NCI-H1930 (cell line): ENCODE measurements at regions not wholly inside any gene's neighbourhood (a gene's known extent, or its start where the extent isn't known, plus 50 kb on each side); places are given as distances from the start of the nearest gene placed in this dataset.

ENCODE experiments used
- DNase-seq, 2 experiments: peaks; one replicate each; lab custom pipeline; 2025; lab: John Stamatoyannopoulos, UW

DNA sequence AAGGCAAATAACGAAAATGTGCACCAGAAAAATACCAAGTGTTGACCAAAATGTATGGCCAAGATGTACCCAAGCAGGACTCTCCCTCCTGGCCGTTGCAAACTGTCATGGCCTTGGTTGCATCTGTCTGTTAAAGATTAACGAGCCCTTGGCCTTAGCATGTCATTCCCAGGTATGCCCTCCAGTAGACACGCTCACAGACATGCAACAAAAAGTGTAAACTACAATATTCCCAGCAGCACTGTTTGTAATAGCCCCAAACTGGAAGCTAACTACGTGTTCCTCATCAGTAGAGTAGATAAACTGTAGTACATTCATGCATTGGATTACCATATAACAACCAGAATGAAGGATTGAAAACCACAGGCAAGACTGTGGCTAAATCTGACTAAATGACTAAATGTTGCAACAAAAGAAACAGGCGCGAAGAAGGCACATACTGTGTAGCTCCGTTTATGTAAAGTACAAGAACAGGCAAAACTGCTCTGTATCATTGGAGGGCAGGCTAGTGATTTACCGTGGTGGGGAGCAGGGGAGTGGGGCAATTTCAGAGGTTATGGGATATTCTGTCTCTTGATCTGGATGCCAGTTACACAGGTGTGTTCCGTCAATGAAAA, 232.8 kb upstream of the DIO3 start:
- DNase-seq = no peak

DNA sequence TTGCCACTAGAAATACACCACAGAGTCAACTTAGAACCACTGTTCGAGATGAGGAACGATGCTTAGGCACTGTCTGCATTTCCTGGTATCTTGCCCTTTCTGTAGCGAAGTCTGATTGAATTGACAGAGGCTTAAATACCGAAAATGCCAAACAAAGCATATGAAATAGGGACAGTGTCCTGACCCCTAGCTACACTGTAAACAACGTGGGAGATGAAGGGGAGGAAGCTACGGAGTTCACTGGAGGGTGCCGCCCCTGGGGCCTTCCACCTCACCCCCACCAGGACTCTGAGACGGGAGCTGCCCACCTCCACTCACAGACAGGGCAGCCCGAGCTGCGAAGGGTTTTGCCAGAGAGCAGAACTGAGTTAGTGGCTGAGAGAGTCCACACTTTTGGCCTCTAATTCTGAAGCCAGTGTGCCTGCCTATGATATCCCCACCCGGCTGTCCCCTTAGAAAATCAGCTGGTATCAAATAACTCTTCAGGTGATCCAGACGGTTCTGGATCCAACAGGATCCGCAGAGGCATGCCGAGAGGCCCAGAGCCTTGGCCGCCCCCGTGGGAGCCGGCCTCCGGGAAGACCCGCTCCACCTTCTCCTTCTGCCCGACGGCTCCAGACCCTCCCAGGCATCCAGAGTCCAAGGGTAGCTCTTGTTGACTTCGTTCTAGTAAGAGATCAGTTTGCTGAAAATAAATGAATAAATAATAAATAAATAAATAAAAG, 230.7 kb upstream of the DIO3 start:
- DNase-seq = no peak

DNA sequence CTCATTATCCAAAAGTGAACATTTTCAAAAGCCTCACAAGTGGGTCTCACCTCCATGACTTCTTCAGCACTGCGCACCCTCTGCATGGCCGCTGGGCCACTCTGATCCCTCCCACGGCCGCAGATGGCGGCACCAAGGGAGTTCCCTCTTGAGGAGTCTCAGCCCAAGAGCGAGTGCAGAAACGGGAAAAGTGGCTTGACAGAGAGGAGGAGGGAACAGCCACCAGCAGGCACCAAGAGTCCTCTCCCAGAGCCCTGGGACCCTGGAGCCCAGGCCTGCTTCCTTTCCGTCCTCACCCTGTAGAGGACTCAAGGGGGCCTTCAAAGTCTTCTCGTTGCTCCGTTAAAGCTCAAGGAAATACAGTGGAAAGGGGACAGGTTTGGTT, 230.2 kb upstream of the DIO3 start:
- no peak for DNase-seq

DNA sequence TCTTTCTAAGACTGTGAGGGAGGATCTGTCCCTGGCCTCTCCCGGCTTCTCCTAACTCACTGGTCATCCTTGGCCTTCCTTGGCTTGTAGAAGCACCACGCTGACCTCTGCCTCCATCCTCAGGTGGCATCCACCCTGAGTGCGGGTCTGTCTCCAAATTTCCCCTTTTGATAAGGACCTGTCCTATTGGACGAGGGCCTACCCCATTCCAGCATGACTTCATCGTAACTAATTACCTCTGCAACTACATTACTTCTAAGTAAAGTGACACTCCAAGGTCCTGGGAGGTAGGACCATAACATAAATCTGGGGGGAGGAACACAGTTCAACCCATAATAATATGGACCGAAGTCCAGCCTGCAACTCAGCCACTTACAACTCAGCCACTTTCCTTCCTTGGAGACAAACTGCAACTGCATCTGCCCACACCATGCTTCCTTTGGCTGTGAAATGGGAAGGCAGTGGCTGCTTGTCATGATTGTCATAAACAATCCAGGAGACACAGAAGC, 229.6 kb upstream of the DIO3 start:
- no peak for DNase-seq

DNA sequence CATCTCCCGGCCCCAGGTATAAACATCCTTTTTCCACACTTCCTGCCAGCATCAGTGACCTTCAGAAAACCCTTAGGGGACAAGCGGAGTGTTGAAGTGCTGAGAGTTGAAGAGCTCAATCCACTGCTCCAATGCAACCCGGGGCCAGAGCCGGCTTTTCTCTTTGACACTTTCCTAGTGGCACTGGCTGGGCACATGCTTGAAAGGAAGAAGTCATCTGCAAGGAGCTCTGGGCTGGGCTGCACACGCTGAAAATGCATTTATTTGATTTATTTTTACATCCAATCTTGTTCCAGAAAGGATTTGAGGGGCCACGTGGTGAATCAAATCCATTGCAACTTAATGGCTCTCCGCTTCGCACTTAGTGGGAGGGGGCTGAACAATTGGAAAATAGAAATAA, 229.0 kb upstream of the DIO3 start:
- DNase-seq = no peak

DNA sequence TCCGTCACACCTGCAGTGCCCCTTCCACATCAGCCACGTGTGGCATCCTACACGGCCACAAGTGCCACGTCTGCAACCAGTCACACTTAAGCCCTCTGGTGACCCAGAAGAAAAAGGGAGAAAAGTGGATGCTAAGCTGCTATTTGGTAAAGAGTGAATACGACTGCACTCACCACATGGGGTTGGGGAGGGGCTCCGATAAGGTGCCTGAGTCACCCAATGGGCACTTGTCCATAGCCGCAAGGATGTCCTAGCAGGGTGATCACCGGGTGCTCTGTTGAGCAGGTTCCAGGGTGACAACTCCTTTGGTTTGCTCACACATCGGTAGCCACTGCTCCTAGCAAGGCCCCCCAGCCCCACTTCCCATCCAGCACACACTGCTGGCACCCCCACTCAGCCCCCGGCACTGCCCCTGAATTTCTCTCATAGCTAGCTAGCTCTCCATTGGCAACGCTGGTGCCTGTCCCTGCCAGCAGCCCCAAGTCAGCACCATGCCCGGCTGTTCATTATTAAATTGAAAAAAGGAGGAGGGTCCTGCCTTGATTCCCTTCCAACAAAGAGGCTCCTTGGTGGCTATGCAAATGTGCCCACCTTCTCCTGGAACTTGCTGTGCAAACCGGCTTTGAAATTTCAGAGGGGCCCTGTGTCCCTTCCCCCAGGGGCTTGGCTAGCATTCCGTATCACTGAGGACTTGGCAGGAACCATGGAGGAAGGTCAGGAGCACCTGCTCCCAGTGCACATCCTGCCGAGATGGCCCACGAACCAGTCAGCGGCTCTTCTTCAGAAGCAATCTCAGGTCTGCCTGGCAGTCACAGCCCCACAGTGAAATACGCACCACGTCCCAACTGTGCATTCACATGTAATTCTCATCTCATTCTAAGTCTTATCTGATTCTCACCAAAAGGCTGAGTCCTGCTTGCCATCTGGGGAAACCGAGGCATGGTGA, 227.7 kb upstream of the DIO3 start:
- no peak for DNase-seq

DNA sequence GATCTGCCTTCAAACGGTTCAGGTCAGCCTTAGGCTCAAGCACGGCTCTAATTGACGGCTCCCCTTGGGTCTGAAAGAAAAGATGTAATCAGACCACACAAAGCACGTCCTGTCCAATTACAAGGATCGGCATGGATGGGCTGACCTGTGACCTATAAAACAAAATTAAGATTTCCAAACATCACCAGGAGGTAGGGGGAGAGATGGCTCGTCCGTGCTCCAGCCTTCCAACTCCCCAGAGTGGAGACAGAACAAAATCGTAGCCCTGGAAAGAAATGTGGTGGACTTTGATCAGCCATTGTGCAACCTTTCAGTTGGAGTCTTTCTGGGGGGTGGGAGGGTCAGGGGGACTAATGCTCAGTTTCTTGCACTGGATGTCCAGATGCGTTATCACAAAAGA, 226.6 kb upstream of the DIO3 start:
- no peak for DNase-seq

DNA sequence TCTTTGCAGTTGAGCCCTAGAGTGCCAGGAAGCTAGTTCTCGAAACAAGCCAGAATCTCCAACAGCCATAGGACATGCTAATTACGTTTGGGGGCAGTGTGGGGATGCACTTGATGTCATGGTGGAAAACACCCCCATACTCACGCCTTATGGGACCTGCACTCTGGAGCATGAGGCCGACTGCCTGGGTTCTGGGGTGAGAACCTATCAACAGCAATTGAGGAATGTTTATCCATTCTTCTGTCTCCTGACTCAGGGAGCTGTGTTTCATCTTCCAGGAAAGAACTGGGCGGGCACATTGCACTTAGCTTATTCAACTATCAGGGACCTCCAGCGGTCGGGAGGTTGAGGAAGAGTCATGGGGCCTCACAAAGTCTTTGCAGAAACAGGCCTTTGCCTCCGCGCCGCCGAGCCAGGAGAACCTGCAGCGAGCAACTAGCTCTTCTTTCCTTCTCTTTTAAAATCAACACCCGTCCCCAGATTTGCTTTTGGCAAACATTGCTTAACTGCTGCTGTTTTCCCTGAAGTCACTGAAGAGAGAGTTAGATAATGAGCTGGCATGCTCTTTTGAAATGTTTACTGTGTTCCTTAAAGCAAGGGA, 226.1 kb upstream of the DIO3 start:
- no peak for DNase-seq

DNA sequence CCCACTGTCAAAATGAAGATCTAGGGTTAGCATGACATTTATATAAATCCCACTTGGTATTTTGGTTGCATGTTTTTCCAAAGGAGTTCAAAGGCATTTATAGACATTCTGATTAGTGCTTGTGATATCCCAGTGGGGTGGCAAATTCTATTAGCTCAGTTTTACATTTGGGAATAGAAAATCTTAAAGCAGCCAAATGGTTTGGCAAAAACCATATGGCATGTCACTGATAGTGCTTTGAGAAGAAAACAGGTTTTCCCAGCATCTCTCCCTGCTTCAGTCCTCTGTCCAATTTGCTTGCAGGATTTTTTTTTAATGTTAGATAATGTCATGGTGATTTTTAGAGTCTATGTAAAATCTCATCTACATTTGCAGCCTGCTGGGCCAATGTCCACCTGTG, 225.1 kb upstream of the DIO3 start:
- no peak for DNase-seq

DNA sequence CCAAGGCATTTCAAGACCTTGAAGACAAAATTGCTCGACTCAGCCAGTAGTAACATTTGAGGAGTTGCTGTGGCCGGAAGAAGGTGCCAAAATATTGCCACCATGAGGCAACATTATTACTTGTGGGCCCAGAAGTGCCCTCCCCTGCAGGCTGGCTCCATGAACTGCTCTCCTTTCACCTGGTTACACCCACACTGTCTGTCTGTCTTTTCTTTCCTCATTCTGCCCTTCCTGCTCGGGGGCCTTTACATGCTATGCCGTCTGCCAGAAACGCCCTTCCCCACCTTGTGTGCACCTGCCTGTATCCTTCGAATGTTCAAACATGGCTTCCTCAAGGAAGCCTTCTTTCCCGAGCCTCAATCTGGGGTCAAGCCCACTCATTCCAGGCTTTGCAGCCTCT, 224.2 kb upstream of the DIO3 start:
- DNase-seq = no peak

DNA sequence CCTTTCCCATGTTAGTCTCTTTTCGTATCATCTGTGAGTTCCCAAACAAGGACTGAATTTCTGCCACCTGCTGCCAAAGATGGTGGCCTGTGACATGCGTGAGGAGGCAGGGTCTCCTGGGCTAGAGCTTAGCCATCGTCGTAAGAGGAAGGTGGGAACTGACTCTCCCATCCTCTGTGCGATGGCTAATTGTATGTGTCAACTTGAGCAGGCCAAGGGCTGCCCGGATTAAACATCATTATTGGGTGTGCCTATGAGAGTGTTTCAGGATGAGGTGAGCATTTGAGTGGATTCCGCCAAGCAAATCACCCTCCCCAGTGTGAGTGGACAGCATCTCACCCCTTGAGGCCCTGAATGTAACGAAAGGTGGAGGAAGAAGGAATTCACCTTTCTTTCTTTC, 220.7 kb upstream of the DIO3 start:
- no peak for DNase-seq

DNA sequence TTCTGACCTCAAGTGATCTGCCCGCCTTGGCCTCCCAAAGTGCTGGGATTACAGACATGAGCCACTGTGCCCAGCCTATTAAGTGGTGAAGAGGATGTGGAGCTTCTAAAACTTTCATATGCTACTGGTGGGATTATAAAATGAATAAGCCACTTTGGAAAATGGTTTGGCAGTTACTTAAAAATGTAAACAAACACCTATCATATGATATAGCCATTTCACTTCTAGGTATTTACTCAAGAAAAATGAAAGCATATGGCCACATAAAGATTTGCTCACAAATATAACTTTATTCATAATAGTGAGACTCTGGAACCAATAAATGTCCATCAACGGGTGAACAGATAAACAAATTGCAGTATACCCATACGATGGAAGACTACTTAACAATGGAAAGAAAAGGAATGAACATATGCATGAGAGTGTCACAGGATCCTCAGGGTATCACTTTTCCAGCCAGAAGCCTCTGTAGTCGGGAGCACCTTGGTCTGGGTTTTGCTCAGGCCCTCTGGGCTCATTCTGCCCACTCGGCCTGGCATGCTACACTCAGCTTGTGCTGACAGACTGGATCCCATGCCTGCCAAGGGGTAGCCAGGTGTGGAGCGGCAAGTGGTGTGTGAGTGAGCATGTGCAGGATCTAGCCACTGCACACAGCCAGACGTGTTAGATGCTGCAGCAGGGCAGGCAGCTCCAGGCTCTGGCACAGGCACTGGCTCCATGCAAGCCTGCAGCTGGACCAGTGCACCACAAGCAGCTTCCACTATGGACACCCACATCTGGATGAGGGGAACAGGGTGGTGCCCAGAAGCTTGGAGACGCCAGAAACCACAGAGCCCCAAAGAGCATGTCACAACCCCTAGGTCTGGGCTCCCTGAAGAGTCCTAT, 213.2 kb upstream of the DIO3 start:
- no peak for DNase-seq

DNA sequence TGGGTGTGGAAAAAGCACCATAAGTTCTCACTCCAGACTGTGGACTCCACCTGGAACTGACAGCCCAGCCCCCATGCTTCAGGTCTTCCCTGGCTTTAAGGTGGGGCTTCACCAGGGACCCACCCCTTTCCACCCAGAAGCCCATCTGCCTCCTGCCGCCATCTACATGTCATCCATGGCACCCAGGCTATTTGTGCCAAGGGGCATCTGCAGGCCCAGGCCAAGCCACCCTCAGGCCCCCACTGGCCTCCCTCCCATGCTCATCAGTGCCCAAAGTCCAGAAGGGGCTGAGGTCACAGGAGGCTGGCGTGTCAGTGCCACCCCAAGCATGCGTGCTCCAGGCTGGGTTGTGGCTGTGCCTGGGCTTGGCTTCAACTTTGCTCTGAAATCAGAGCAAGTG, 212.2 kb upstream of the DIO3 start:
- no peak for DNase-seq

DNA sequence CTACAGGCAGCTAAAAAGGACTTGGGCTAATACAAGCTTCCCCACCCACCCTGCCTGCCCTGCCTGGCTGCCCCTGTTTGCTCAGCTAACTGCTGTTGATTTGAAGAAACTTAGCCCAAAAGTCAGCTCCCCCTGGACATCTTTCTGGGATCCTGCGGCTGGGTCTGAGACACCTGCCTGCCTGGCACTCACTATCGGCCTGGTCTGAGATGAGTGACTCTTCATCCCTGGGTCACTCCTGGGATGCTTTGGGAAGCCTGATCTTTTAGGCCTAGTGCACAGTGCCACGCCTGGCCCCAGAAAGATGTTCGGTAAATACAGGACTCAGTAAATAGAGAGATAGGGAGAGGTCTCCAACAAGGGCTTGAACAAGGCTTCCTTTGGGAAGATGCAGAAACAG, 211.3 kb upstream of the DIO3 start:
- DNase-seq = no peak

DNA sequence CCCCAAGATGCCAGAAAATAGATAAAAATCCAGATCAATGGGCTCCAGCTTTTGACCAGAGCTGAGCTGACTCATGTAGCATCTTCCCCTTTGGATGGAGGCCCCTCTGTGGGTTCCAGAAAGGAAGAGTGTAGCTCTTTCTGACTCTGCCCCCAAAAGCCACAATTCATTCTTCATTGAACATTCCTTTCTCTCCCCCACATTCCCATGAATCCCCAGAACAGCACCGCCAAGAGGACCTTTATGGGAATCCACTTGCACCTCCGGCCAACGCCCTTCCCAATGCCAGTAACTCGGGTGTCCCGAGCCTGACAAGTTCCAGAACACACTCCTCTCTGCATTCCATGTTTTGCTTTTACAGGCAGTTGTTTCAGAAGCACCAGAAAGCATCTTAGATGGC, 210.6 kb upstream of the DIO3 start:
- no peak for DNase-seq

DNA sequence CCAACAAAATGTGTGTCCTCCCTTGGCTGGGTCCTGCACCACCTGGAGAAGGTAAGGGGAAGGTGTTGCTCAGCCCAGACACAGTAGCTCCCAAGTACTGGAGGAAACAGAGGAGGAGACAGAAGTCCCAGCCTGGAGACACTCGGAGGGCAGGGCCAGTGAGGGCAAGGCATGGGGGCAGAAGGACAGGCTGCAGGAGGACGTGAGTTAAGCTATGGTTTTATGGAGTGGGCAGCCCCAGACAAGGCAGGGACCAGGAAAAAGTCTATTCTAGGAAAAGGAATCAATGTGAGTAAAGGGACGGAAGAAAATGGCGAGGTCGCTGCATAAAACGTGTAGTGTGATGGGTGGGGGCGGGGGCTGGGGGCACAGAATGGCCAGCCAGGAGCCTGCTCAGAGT, 210.1 kb upstream of the DIO3 start:
- DNase-seq = no peak

DNA sequence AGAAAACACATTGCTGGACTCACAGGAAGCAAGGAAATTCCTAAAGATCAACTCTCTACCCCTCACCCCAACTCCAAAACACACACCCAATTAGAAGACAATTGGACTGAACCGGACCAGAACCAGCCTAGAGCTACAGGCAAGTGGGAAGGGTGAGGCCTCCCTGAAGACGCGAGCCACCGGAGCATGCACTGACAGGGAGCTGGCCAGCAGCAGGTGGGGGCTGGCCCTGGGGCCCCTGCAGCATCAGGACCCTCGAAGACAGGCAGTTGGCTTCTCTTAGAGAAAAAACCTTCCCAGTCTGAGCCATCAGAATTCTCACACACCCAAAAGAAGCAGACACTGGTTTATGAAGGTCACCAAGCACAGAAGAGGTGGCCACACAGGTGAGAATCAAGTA, 209.5 kb upstream of the DIO3 start:
- DNase-seq = no peak

DNA sequence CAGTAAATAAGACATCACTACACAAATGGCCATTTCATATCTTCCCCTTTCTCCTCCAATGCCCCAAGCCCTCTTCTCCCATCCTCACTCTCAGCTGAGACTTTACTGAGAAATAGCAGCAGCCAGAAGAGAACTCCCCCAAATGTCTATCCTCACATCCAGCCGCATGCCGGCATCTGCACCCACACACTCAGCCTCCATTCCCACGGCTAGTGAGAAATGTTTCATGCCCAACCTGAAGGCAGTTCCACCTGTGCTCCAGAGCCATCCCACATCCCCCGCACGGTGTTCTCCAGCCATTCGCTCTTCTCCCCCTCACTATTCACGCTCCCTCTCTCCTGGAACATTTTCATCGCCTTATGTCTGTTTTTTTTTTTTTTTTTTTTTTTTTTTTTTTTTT, 208.7 kb upstream of the DIO3 start:
- no peak for DNase-seq

DNA sequence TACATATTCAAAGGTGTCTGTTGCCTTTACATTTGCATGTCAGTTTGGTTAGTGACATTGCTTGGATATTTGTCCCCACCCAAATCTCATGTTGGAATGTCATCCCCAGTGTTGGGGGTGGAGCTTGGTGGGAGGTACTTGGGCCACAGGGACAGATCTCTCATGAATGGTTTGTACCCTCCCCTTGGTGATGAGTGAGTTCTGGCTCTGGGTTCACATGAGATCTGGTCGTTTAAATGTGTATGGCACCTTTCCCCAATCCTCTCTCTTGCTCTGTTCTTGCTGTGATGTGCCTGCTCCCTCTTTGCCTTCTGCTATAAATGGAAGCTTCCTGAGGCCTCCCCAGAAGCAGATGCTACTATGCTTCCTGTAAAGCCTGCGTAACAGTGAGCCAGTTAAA, 207.9 kb upstream of the DIO3 start:
- no peak for DNase-seq

DNA sequence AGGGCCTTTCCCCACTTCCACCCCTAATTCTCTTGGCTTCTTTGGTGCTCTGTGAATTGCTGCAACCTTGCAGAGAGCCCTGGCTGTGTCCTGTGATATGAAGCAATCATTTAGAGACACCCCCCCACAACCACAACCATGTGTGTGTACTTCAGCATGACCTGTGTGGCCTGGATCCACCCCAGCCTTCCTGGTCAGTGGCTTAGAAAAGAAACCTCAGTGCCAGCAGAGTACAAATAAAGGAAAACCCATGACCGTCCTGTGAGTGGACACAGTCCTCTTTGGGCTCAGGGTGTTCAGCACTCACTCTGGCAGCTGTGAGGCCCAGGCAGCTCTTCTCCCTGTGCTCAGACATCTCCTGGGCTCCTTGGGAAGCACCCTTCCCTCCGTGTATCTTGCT, 206.6 kb upstream of the DIO3 start:
- DNase-seq = no peak

DNA sequence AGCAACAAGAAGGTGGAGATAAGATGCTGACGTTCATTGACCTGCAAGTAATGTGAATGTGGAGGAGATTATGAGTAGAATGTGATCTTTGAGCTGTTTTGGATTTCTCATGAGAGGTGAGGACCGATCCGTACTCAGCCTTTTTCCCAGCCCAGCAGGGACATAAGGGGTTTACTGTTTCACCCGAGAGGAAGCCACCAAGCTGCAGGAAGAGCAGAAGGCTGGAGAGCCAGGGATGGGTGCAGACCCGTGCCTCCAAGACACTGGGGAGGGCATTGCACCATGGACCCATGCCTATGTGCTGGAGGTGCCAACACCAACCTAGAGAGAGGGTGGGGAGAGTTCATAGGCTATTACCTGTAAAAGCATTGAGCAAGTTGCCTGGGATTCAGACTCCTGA, 206.0 kb upstream of the DIO3 start:
- no peak for DNase-seq

DNA sequence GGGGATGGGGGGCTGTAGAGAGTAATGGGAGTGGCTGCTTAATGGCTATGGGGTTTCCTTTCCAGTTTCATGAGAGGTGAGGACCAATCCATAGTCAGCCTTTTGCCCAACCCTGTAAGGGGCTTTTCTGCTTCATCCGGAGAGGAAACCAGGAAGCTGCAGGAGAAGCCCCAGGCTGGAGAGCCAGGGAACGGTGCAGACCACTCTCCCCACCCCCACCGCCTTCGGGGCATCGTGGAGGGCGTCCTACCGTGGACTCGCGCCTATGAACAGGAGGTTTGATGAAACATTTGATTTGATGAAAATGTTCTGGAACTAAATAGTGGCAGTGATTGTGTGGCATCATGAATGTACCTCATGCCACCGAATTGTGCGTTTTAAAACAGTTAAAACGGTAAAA, 204.3 kb upstream of the DIO3 start:
- DNase-seq = no peak
